ENCODE measurements at regions not wholly inside any gene's neighbourhood (a gene's known extent, or its start where the extent isn't known, plus 50 kb on each side); places are given as distances from the start of the nearest gene placed in this dataset.

- no peak overlapping the region for H3K27ac ChIP-seq (ENCODE audit: poor library complexity, severe bottlenecking)
- no peaks in the 10 kb centered on the region for H3K4me1 ChIP-seq (ENCODE audit: insufficient read depth, poor library complexity, severe bottlenecking)
- no peaks in the 10 kb centered on the region for H3K9me3 ChIP-seq (ENCODE audit: severe bottlenecking)
- no peak for DNase-seq (ENCODE audit: low spot score)
- peaks cover 11% of the 10 kb centered on the region for H3K27me3 ChIP-seq (ENCODE audit: insufficient read depth, poor library complexity, severe bottlenecking)
- H3K4me3 ChIP-seq (ENCODE audit: severe bottlenecking), result no peak overlapping the region
- H3K36me3 ChIP-seq (ENCODE audit: low read depth), result no peaks in the 10 kb centered on the region
- TF ChIP-seq CTCF (IDR thresholded peaks at IDR 0.05; ENCODE audit: poor library complexity, severe bottlenecking), result no peak
- no peak for ATAC-seq (ENCODE audit: low read depth)
Measured at GRCh38 chr19:30077851-30078355, 135.9 kb downstream of the URI1 start.

- no peaks in the 10 kb centered on the region for H3K9me3 ChIP-seq (ENCODE audit: severe bottlenecking)
- H3K4me3 ChIP-seq (ENCODE audit: severe bottlenecking), result no peak overlapping the region
- no peak for TF ChIP-seq CTCF (IDR thresholded peaks at IDR 0.05; ENCODE audit: poor library complexity, severe bottlenecking)
- peaks cover 11% of the 10 kb centered on the region for H3K27me3 ChIP-seq (ENCODE audit: insufficient read depth, poor library complexity, severe bottlenecking)
- ATAC-seq (ENCODE audit: low read depth), result no peak
- no peaks in the 10 kb centered on the region for H3K4me1 ChIP-seq (ENCODE audit: insufficient read depth, poor library complexity, severe bottlenecking)
- no peak overlapping the region for H3K27ac ChIP-seq (ENCODE audit: poor library complexity, severe bottlenecking)
- DNase-seq (ENCODE audit: low spot score), result no peak
- no peaks in the 10 kb centered on the region for H3K36me3 ChIP-seq (ENCODE audit: low read depth)
Measured at GRCh38 chr19:30078381-30078910, 136.4 kb downstream of the URI1 start.

- DNase-seq (ENCODE audit: low spot score) (no peak), ATAC-seq (ENCODE audit: low read depth) (no peak)
- Histone ChIP-seq H3K36me3 (ENCODE audit: low read depth) (no peaks in the 10 kb centered on the region), H3K4me3 (ENCODE audit: severe bottlenecking) (no peak overlapping the region), H3K27me3 (ENCODE audit: insufficient read depth, poor library complexity, severe bottlenecking) (peaks cover 11% of the 10 kb centered on the region), H3K4me1 (ENCODE audit: insufficient read depth, poor library complexity, severe bottlenecking) (no peaks in the 10 kb centered on the region), H3K9me3 (ENCODE audit: severe bottlenecking) (no peaks in the 10 kb centered on the region), H3K27ac (ENCODE audit: poor library complexity, severe bottlenecking) (no peak overlapping the region)
- TF ChIP-seq CTCF (IDR thresholded peaks at IDR 0.05; ENCODE audit: poor library complexity, severe bottlenecking), result no peak
Measured at GRCh38 chr19:30079200-30079599, 137.2 kb downstream of the URI1 start.

GRCh38 chr19:30082168-30082567 is 140.1 kb downstream of the URI1 start:
- TF ChIP-seq CTCF (IDR thresholded peaks at IDR 0.05; ENCODE audit: poor library complexity, severe bottlenecking), result no peak
- Histone ChIP-seq H3K27ac (ENCODE audit: poor library complexity, severe bottlenecking) (no peak overlapping the region), H3K36me3 (ENCODE audit: low read depth) (no peaks in the 10 kb centered on the region), H3K4me3 (ENCODE audit: severe bottlenecking) (no peak overlapping the region), H3K9me3 (ENCODE audit: severe bottlenecking) (no peaks in the 10 kb centered on the region), H3K27me3 (ENCODE audit: insufficient read depth, poor library complexity, severe bottlenecking) (no peaks in the 10 kb centered on the region), H3K4me1 (ENCODE audit: insufficient read depth, poor library complexity, severe bottlenecking) (no peaks in the 10 kb centered on the region)
- DNase-seq (ENCODE audit: low spot score), result no peak
- no peak for ATAC-seq (ENCODE audit: low read depth)

- Histone ChIP-seq H3K27ac (ENCODE audit: poor library complexity, severe bottlenecking) (no peak overlapping the region), H3K36me3 (ENCODE audit: low read depth) (no peaks in the 10 kb centered on the region), H3K4me3 (ENCODE audit: severe bottlenecking) (no peak overlapping the region), H3K27me3 (ENCODE audit: insufficient read depth, poor library complexity, severe bottlenecking) (no peaks in the 10 kb centered on the region), H3K4me1 (ENCODE audit: insufficient read depth, poor library complexity, severe bottlenecking) (no peaks in the 10 kb centered on the region), H3K9me3 (ENCODE audit: severe bottlenecking) (no peaks in the 10 kb centered on the region)
- TF ChIP-seq CTCF (IDR thresholded peaks at IDR 0.05; ENCODE audit: poor library complexity, severe bottlenecking), result no peak
- no peak for ATAC-seq (ENCODE audit: low read depth)
- DNase-seq (ENCODE audit: low spot score), result no peak
Measured at GRCh38 chr19:30082611-30083010, 140.6 kb downstream of the URI1 start.

Measured in RWPE2 (cell line).